ENCODE measurements at regions not wholly inside any gene's neighbourhood (a gene's known extent, or its start where the extent isn't known, plus 50 kb on each side); places are given as distances from the start of the nearest gene placed in this dataset.
A peak's percentile ranks its signal among the peaks of the same experiment; 100 is the strongest.

- H3K27me3 Mint-ChIP-seq: peaks cover 20 to 39% of the 10 kb centered on the region in 2 donors
- H3K36me3 Mint-ChIP-seq: no peaks in the 10 kb centered on the region
- ATAC-seq (no peak), DNase-seq (ENCODE audit: low spot score) (no peak)
- no peak overlapping the region for H3K4me3 Mint-ChIP-seq
- H3K27ac Mint-ChIP-seq: no peak overlapping the region
- H3K4me1 Mint-ChIP-seq (ENCODE audit: low read depth in 2 of 2): no peaks in the 10 kb centered on the region
- H3K9me3 Mint-ChIP-seq: no peaks in the 10 kb centered on the region
Observed at GRCh38 chr11:116595305-116595880, 177.4 kb downstream of the BUD13 start.

GRCh38 chr11:116590844-116591570 lies 181.8 kb downstream of the BUD13 start:
- no peak for DNase-seq (ENCODE audit: low spot score)
- Mint-ChIP-seq H3K9me3 (no peaks in the 10 kb centered on the region), H3K27ac (no peak overlapping the region), H3K4me3 (no peak overlapping the region), H3K36me3 (no peaks in the 10 kb centered on the region), H3K27me3 (peaks cover 17 to 27% of the 10 kb centered on the region in 2 donors), H3K4me1 (ENCODE audit: low read depth in 2 of 2) (no peaks in the 10 kb centered on the region)
- ATAC-seq: no peak

GRCh38 chr11:116589402-116589801 lies 183.4 kb downstream of the BUD13 start:
- no peak overlapping the region for H3K27ac Mint-ChIP-seq
- peaks cover 20 to 37% of the 10 kb centered on the region in 2 donors for H3K27me3 Mint-ChIP-seq
- H3K36me3 Mint-ChIP-seq: no peaks in the 10 kb centered on the region
- DNase-seq (ENCODE audit: low spot score): no peak
- H3K4me1 Mint-ChIP-seq (ENCODE audit: low read depth in 2 of 2): no peaks in the 10 kb centered on the region
- H3K4me3 Mint-ChIP-seq: no peak overlapping the region
- ATAC-seq: no peak
- H3K9me3 Mint-ChIP-seq: no peaks in the 10 kb centered on the region

GRCh38 chr11:116586392-116586791 lies 186.4 kb downstream of the BUD13 start:
- DNase-seq (ENCODE audit: low spot score) (no peak), ATAC-seq (no peak)
- Mint-ChIP-seq H3K27me3 (peaks cover 29 to 37% of the 10 kb centered on the region in 2 donors), H3K27ac (no peak overlapping the region), H3K36me3 (no peaks in the 10 kb centered on the region), H3K4me3 (no peak overlapping the region), H3K9me3 (no peaks in the 10 kb centered on the region), H3K4me1 (ENCODE audit: low read depth in 2 of 2) (no peaks in the 10 kb centered on the region)

- Mint-ChIP-seq H3K4me3 (no peak overlapping the region), H3K27me3 (peaks cover 36 to 40% of the 10 kb centered on the region in 2 donors), H3K4me1 (ENCODE audit: low read depth in 2 of 2) (no peaks in the 10 kb centered on the region), H3K36me3 (no peaks in the 10 kb centered on the region), H3K9me3 (no peaks in the 10 kb centered on the region), H3K27ac (no peak overlapping the region)
- no peak for DNase-seq (ENCODE audit: low spot score)
- ATAC-seq: peak in 1 of 2 donors; percentile 11
Observed at GRCh38 chr11:116582571-116582970, 190.2 kb downstream of the BUD13 start.

- Mint-ChIP-seq H3K4me1 (ENCODE audit: low read depth in 2 of 2) (no peaks in the 10 kb centered on the region), H3K9me3 (no peaks in the 10 kb centered on the region), H3K4me3 (no peak overlapping the region), H3K36me3 (no peaks in the 10 kb centered on the region), H3K27me3 (peaks cover 43 to 45% of the 10 kb centered on the region in 2 donors), H3K27ac (no peak overlapping the region)
- no peak for DNase-seq (ENCODE audit: low spot score)
- no peak for ATAC-seq
Observed at GRCh38 chr11:116581349-116581748, 191.4 kb downstream of the BUD13 start.

- Mint-ChIP-seq H3K36me3 (no peaks in the 10 kb centered on the region), H3K27ac (no peak overlapping the region), H3K9me3 (no peaks in the 10 kb centered on the region), H3K27me3 (peaks cover 43 to 47% of the 10 kb centered on the region in 2 donors), H3K4me1 (ENCODE audit: low read depth in 2 of 2) (no peaks in the 10 kb centered on the region), H3K4me3 (no peak overlapping the region)
- ATAC-seq (no peak), DNase-seq (ENCODE audit: low spot score) (peak; percentile 5)
Observed at GRCh38 chr11:116580799-116581198, 192.0 kb downstream of the BUD13 start.

- peaks cover 37 to 47% of the 10 kb centered on the region in 2 donors for H3K27me3 Mint-ChIP-seq
- no peaks in the 10 kb centered on the region for H3K9me3 Mint-ChIP-seq
- no peak overlapping the region for H3K27ac Mint-ChIP-seq
- H3K4me3 Mint-ChIP-seq: no peak overlapping the region
- DNase-seq (ENCODE audit: low spot score) (peak; percentile 26), ATAC-seq (no peak)
- no peaks in the 10 kb centered on the region for H3K36me3 Mint-ChIP-seq
- no peaks in the 10 kb centered on the region for H3K4me1 Mint-ChIP-seq (ENCODE audit: low read depth in 2 of 2)
Observed at GRCh38 chr11:116579857-116580727, 192.7 kb downstream of the BUD13 start.

- Mint-ChIP-seq H3K4me3 (no peak overlapping the region), H3K9me3 (no peaks in the 10 kb centered on the region), H3K36me3 (no peaks in the 10 kb centered on the region), H3K4me1 (ENCODE audit: low read depth in 2 of 2) (no peaks in the 10 kb centered on the region), H3K27me3 (peaks cover 30 to 41% of the 10 kb centered on the region in 2 donors), H3K27ac (no peak overlapping the region)
- DNase-seq (ENCODE audit: low spot score) (no peak), ATAC-seq (peak in 1 of 2 donors; percentile 32)
Observed at GRCh38 chr11:116579031-116579653, 193.6 kb downstream of the BUD13 start.

- H3K27me3 Mint-ChIP-seq: peaks cover 27 to 36% of the 10 kb centered on the region in 2 donors
- H3K27ac Mint-ChIP-seq: no peak overlapping the region
Observed at GRCh38 chr11:116577956-116578355, 194.8 kb downstream of the BUD13 start.

GRCh38 chr11:116577273-116577672 lies 195.5 kb downstream of the BUD13 start:
- DNase-seq (ENCODE audit: low spot score) (no peak), ATAC-seq (no peak)
- Mint-ChIP-seq H3K4me1 (ENCODE audit: low read depth in 2 of 2) (no peaks in the 10 kb centered on the region), H3K36me3 (no peaks in the 10 kb centered on the region), H3K27me3 (peaks cover 26 to 32% of the 10 kb centered on the region in 2 donors), H3K9me3 (no peaks in the 10 kb centered on the region), H3K27ac (no peak overlapping the region), H3K4me3 (no peak overlapping the region)

More at GRCh38 chr11:116577956-116578355, 194.8 kb downstream of the BUD13 start:
- H3K4me3 Mint-ChIP-seq: no peak overlapping the region
- H3K9me3 Mint-ChIP-seq: no peaks in the 10 kb centered on the region
- no peaks in the 10 kb centered on the region for H3K36me3 Mint-ChIP-seq
- ATAC-seq: no peak
- no peaks in the 10 kb centered on the region for H3K4me1 Mint-ChIP-seq (ENCODE audit: low read depth in 2 of 2)
- DNase-seq (ENCODE audit: low spot score): no peak

- peaks cover 19 to 25% of the 10 kb centered on the region in 2 donors for H3K27me3 Mint-ChIP-seq
- DNase-seq (ENCODE audit: low spot score) (no peak), ATAC-seq (peak in 1 of 2 donors; percentile 24)
- no peak overlapping the region for H3K4me3 Mint-ChIP-seq
- no peaks in the 10 kb centered on the region for H3K4me1 Mint-ChIP-seq (ENCODE audit: low read depth in 2 of 2)
- no peaks in the 10 kb centered on the region for H3K36me3 Mint-ChIP-seq
- no peak overlapping the region for H3K27ac Mint-ChIP-seq
- H3K9me3 Mint-ChIP-seq: no peaks in the 10 kb centered on the region
Observed at GRCh38 chr11:116576526-116576925, 196.3 kb downstream of the BUD13 start.

- H3K27ac Mint-ChIP-seq: no peak overlapping the region
- no peaks in the 10 kb centered on the region for H3K36me3 Mint-ChIP-seq
- H3K4me3 Mint-ChIP-seq: no peak overlapping the region
- peaks cover 13 to 25% of the 10 kb centered on the region in 2 donors for H3K27me3 Mint-ChIP-seq
- DNase-seq (ENCODE audit: low spot score) (no peak), ATAC-seq (no peak)
- H3K9me3 Mint-ChIP-seq: no peaks in the 10 kb centered on the region
- H3K4me1 Mint-ChIP-seq (ENCODE audit: low read depth in 2 of 2): no peaks in the 10 kb centered on the region
Observed at GRCh38 chr11:116567721-116568242, 205.0 kb downstream of the BUD13 start.

Data from natural killer cell treated with Interleukin-12 subunit alpha and Interleukin-12 subunit beta and Interleukin-15 and Interleukin-18, amount 100 ng/mL, for 72 hours (primary cell).